Naive thymus-derived CD8-positive, alpha-beta T cell (primary cell): ENCODE measurements at regions not wholly inside any gene's neighbourhood (a gene's known extent, or its start where the extent isn't known, plus 50 kb on each side); places are given as distances from the start of the nearest gene placed in this dataset.
"Not testable (repeated sequence)": the region's sequence is repeated elsewhere in the genome, so short reads cannot be mapped to it uniquely, and the experiment has no call there.

ENCODE experiments used
- ATAC-seq, 2 donors: fragments of 150-1000 bp; cut with Tn5 transposase in 1 of 2; sonication (Bioruptor Pico), chemical (Tn5 transposase) in 1 of 2; 1 replicate in 1 of 2; 2 replicates in 1 of 2; pipeline ENCODE4 v1.10.0; 2021; ENCODE audit warnings: mild to moderate bottlenecking in 2 of 2, moderate library complexity in 2 of 2
- POLR2A ChIA-PET: fragments of 350-600 bp; sonication (Branson Sonifier 250); formaldehyde crosslinking; loops from one replicate; lab custom pipeline; 2021; ENCODE audit warnings: antibody characterized with exemption; lab: Charles Lee
- DNase-seq, 10 donors: peaks; one replicate each; pipeline versions ENCODE4 v3.0.0 to v3.0.0-alpha.2; 2020 to 2022
- H3K27ac Mint-ChIP-seq, 10 donors: one replicate each; pipeline ENCODE4 v1.8.0; 2020 to 2022; ENCODE audit warnings: mild to moderate bottlenecking in 10 of 10, mixed read lengths in 10 of 10, moderate library complexity in 4 of 10, inconsistent platforms in 1 of 10
- H3K27me3 Mint-ChIP-seq, 5 donors: one replicate each; pipeline ENCODE4 v1.8.0; 2021 to 2022; ENCODE audit warnings: mixed read lengths in 5 of 5
- H3K36me3 Mint-ChIP-seq, 3 donors: one replicate each; pipeline ENCODE4 v1.8.0; 2020 to 2022; ENCODE audit warnings: mixed read lengths in 3 of 3, mild to moderate bottlenecking in 2 of 3, inconsistent platforms in 1 of 3
- H3K4me1 Mint-ChIP-seq, 4 donors: one replicate each; pipeline ENCODE4 v1.8.0; 2021 to 2022; ENCODE audit warnings: mixed read lengths in 4 of 4
- H3K4me3 Mint-ChIP-seq, 10 donors: one replicate each; pipeline ENCODE4 v1.8.0; 2020 to 2022; ENCODE audit warnings: mild to moderate bottlenecking in 10 of 10, mixed read lengths in 10 of 10, moderate library complexity in 6 of 10, inconsistent platforms in 1 of 10
- H3K9me3 Mint-ChIP-seq, 9 donors: one replicate each; pipeline ENCODE4 v1.8.0; 2020 to 2022; ENCODE audit warnings: mixed read lengths in 9 of 9, mild to moderate bottlenecking in 3 of 9, inconsistent platforms in 1 of 9, moderate library complexity in 1 of 9

- H3K4me1 Mint-ChIP-seq, result no peaks in the 10 kb centered on the region
- peaks cover 9 to 28% (median 19%) of the 10 kb centered on the region in 9 donors for H3K9me3 Mint-ChIP-seq
- DNase-seq (no peak), ATAC-seq (no peak)
- no peak overlapping the region for H3K27ac Mint-ChIP-seq
- no peaks in the 10 kb centered on the region for H3K27me3 Mint-ChIP-seq
- H3K4me3 Mint-ChIP-seq, result no peak overlapping the region
- POLR2A ChIA-PET, result no interaction called here
- peaks cover 0 to 16% (median 0%) of the 10 kb centered on the region in 3 donors for H3K36me3 Mint-ChIP-seq
Measured at GRCh38 chr12:86411710-86412109, 155.5 kb upstream of the MGAT4C start.

- H3K36me3 Mint-ChIP-seq, result peaks cover 0 to 10% (median 0%) of the 10 kb centered on the region in 3 donors
- no peak overlapping the region for H3K4me3 Mint-ChIP-seq
- peaks cover 9 to 28% (median 12%) of the 10 kb centered on the region in 9 donors for H3K9me3 Mint-ChIP-seq
- DNase-seq, result no peak
- ATAC-seq, result no peak
- POLR2A ChIA-PET, result interaction anchor here (0.7 kb wide), 1 partner anchor 12 kb away, joined by 3 read pairs; no protein-coding TSS in a partner anchor
- no peaks in the 10 kb centered on the region for H3K27me3 Mint-ChIP-seq
- no peak overlapping the region for H3K27ac Mint-ChIP-seq
- H3K4me1 Mint-ChIP-seq, result no peaks in the 10 kb centered on the region
Measured at GRCh38 chr12:86407620-86408208, 151.5 kb upstream of the MGAT4C start.

GRCh38 chr12:86389949-86390348, 133.8 kb upstream of the MGAT4C start:
- no peaks in the 10 kb centered on the region for H3K36me3 Mint-ChIP-seq
- H3K4me3 Mint-ChIP-seq, result no peak overlapping the region
- POLR2A ChIA-PET, result no interaction called here
- H3K27ac Mint-ChIP-seq, result no peak overlapping the region
- no peak for ATAC-seq
- H3K27me3 Mint-ChIP-seq, result no peaks in the 10 kb centered on the region
- H3K9me3 Mint-ChIP-seq, result peaks cover 0 to 11% (median 3%) of the 10 kb centered on the region in 9 donors
- no peaks in the 10 kb centered on the region for H3K4me1 Mint-ChIP-seq
- no peak for DNase-seq

GRCh38 chr12:86387591-86388145, 131.5 kb upstream of the MGAT4C start:
- no peak for DNase-seq
- no peaks in the 10 kb centered on the region for H3K4me1 Mint-ChIP-seq

GRCh38 chr12:86383759-86384158, 127.6 kb upstream of the MGAT4C start:
- H3K4me1 Mint-ChIP-seq, H3K27me3 Mint-ChIP-seq, ATAC-seq, DNase-seq, H3K27ac Mint-ChIP-seq, H3K36me3 Mint-ChIP-seq, H3K4me3 Mint-ChIP-seq, POLR2A ChIA-PET: not testable (repeated sequence)
- H3K9me3 Mint-ChIP-seq, result peaks cover 0 to 25% (median 5%) of the 10 kb centered on the region in 9 donors

More at GRCh38 chr12:86387591-86388145, 131.5 kb upstream of the MGAT4C start:
- Mint-ChIP-seq H3K27me3 (no peaks in the 10 kb centered on the region), H3K27ac (no peak overlapping the region), H3K9me3 (peaks cover 0 to 16% (median 6%) of the 10 kb centered on the region in 9 donors), H3K4me3 (no peak overlapping the region), H3K36me3 (peaks cover 0 to 8% (median 0%) of the 10 kb centered on the region in 3 donors)
- no peak for ATAC-seq
- POLR2A ChIA-PET, result no interaction called here

- no peak for DNase-seq
- Mint-ChIP-seq H3K4me3 (no peak overlapping the region), H3K27ac (no peak overlapping the region), H3K4me1 (no peaks in the 10 kb centered on the region), H3K27me3 (no peaks in the 10 kb centered on the region), H3K9me3 (peaks cover 0 to 25% (median 9%) of the 10 kb centered on the region in 9 donors), H3K36me3 (peaks cover 0 to 8% (median 0%) of the 10 kb centered on the region in 3 donors)
- POLR2A ChIA-PET, result no interaction called here
- no peak for ATAC-seq
Measured at GRCh38 chr12:86379337-86379736, 123.1 kb upstream of the MGAT4C start.

- H3K9me3 Mint-ChIP-seq, result peaks cover 0 to 14% (median 3%) of the 10 kb centered on the region in 9 donors
- no peaks in the 10 kb centered on the region for H3K4me1 Mint-ChIP-seq
- POLR2A ChIA-PET, result no interaction called here
Measured at GRCh38 chr12:86376052-86376451, 119.9 kb upstream of the MGAT4C start.

GRCh38 chr12:86373813-86374212, 117.6 kb upstream of the MGAT4C start:
- Mint-ChIP-seq H3K4me1 (no peaks in the 10 kb centered on the region), H3K4me3 (no peak overlapping the region), H3K9me3 (peaks cover 0 to 24% (median 0%) of the 10 kb centered on the region in 9 donors), H3K36me3 (no peaks in the 10 kb centered on the region), H3K27me3 (no peaks in the 10 kb centered on the region), H3K27ac (no peak overlapping the region)
- no peak for ATAC-seq
- DNase-seq, result no peak
- POLR2A ChIA-PET, result no interaction called here

More at GRCh38 chr12:86376052-86376451, 119.9 kb upstream of the MGAT4C start:
- Mint-ChIP-seq H3K27me3 (no peaks in the 10 kb centered on the region), H3K36me3 (no peaks in the 10 kb centered on the region), H3K27ac (no peak overlapping the region), H3K4me3 (no peak overlapping the region)
- DNase-seq (no peak), ATAC-seq (no peak)

- ATAC-seq, result no peak
- POLR2A ChIA-PET, result no interaction called here
- H3K4me3 Mint-ChIP-seq, result no peak overlapping the region
- no peak overlapping the region for H3K27ac Mint-ChIP-seq
- H3K9me3 Mint-ChIP-seq, result peaks cover 0 to 35% (median 8%) of the 10 kb centered on the region in 9 donors
- no peak for DNase-seq
- H3K4me1 Mint-ChIP-seq, result no peaks in the 10 kb centered on the region
- no peaks in the 10 kb centered on the region for H3K27me3 Mint-ChIP-seq
- H3K36me3 Mint-ChIP-seq, result no peaks in the 10 kb centered on the region
Measured at GRCh38 chr12:86367137-86367536, 110.9 kb upstream of the MGAT4C start.

GRCh38 chr12:86349196-86349595, 93.0 kb upstream of the MGAT4C start:
- H3K27me3 Mint-ChIP-seq, result no peaks in the 10 kb centered on the region
- H3K4me3 Mint-ChIP-seq, result no peak overlapping the region
- POLR2A ChIA-PET, result no interaction called here
- no peaks in the 10 kb centered on the region for H3K36me3 Mint-ChIP-seq
- DNase-seq (no peak), ATAC-seq (no peak)
- peaks cover 0 to 14% (median 4%) of the 10 kb centered on the region in 9 donors for H3K9me3 Mint-ChIP-seq
- H3K4me1 Mint-ChIP-seq, result no peaks in the 10 kb centered on the region
- no peak overlapping the region for H3K27ac Mint-ChIP-seq

- Mint-ChIP-seq H3K4me1 (no peaks in the 10 kb centered on the region), H3K9me3 (peaks cover 0 to 8% (median 3%) of the 10 kb centered on the region in 9 donors), H3K27me3 (no peaks in the 10 kb centered on the region), H3K4me3 (no peak overlapping the region), H3K36me3 (no peaks in the 10 kb centered on the region), H3K27ac (no peak overlapping the region)
- POLR2A ChIA-PET, result no interaction called here
- no peak for ATAC-seq
- no peak for DNase-seq
Measured at GRCh38 chr12:86333955-86334522, 77.8 kb upstream of the MGAT4C start.

GRCh38 chr12:86331457-86331856, 75.3 kb upstream of the MGAT4C start:
- no peak overlapping the region for H3K4me3 Mint-ChIP-seq
- DNase-seq, result no peak
- POLR2A ChIA-PET, result no interaction called here

GRCh38 chr12:86331012-86331411, 74.8 kb upstream of the MGAT4C start:
- peaks cover 0 to 9% (median 2%) of the 10 kb centered on the region in 9 donors for H3K9me3 Mint-ChIP-seq
- H3K27me3 Mint-ChIP-seq, result no peaks in the 10 kb centered on the region
- POLR2A ChIA-PET, result no interaction called here
- DNase-seq (no peak), ATAC-seq (no peak)
- no peaks in the 10 kb centered on the region for H3K4me1 Mint-ChIP-seq
- H3K27ac Mint-ChIP-seq, result no peak overlapping the region
- no peak overlapping the region for H3K4me3 Mint-ChIP-seq
- no peaks in the 10 kb centered on the region for H3K36me3 Mint-ChIP-seq

More at GRCh38 chr12:86331457-86331856, 75.3 kb upstream of the MGAT4C start:
- no peaks in the 10 kb centered on the region for H3K27me3 Mint-ChIP-seq
- no peak for ATAC-seq
- peaks cover 0 to 9% (median 3%) of the 10 kb centered on the region in 9 donors for H3K9me3 Mint-ChIP-seq
- no peaks in the 10 kb centered on the region for H3K4me1 Mint-ChIP-seq
- H3K36me3 Mint-ChIP-seq, result no peaks in the 10 kb centered on the region
- H3K27ac Mint-ChIP-seq, result no peak overlapping the region
